Right ventricle myocardium inferior (tissue), 1 donor: ENCODE measurements at regions not wholly inside any gene's neighbourhood (a gene's known extent, or its start where the extent isn't known, plus 50 kb on each side); places are given as distances from the start of the nearest gene placed in this dataset.

Experiments
- ATAC-seq: fragments of 200-7000 bp; cut with Tn5 transposase; one replicate; pipeline ENCODE4 v1.9.1; 2020; ENCODE audit warnings: mild to moderate bottlenecking, moderate library complexity
- DNase-seq: peaks from one replicate; pipeline ENCODE4 v3.0.0; 2021; ENCODE audit errors: missing footprints
- intact Hi-C: fragments of 100-400 bp; cut with DNase I; formaldehyde crosslinking; loops from one replicate; pipeline ENCODE4 v1.11.0; 2022
- donor health status: DM: no; HTN: yes; CAD: no; lungs with severe emphysema.

DNA sequence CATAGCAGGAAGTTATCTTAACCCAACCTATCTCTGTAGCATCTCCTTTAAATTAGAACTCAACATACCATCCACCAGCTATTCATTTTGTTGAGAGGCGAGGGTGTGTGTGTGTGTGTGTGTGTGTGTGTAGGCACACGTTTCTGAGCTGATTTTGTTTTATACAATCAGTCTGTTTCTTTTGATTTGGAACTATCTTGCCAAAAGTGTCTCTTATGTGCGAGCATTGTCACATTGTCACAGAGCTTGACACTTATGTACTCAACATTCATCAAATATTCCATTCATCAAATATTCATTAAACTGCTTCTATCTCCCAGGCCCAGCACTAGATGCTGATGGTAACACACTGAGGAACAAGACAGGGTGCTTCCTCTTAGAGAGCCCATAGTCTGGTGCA lies 180.4 kb downstream of the HAPSTR1 start:
- intact Hi-C loops: no loop called here
- no peak for DNase-seq

DNA sequence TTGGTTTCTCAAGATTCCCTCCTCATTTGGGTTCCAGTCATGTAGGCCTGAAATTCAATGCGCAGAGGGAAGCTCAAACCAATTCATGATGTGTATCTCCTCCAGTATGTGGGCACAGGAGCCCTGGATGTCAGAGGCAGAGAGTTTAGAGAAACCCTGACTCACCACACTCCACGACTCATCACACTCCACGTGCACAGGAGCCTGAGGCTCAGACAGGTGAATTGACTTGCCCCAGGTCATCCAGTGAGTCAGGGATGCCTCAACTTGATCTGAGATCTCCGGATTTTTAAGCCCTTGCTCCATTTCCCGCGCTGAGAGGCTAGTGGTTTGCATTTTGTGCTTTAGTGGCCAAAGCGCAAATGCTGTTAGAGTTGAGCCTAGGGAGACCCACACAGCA lies 183.9 kb downstream of the HAPSTR1 start:
- ATAC-seq: no peak
- intact Hi-C loops: no loop called here
- DNase-seq: no peak

More for the DNA sequence above, 180.4 kb downstream of the HAPSTR1 start:
- ATAC-seq: no peak

DNA sequence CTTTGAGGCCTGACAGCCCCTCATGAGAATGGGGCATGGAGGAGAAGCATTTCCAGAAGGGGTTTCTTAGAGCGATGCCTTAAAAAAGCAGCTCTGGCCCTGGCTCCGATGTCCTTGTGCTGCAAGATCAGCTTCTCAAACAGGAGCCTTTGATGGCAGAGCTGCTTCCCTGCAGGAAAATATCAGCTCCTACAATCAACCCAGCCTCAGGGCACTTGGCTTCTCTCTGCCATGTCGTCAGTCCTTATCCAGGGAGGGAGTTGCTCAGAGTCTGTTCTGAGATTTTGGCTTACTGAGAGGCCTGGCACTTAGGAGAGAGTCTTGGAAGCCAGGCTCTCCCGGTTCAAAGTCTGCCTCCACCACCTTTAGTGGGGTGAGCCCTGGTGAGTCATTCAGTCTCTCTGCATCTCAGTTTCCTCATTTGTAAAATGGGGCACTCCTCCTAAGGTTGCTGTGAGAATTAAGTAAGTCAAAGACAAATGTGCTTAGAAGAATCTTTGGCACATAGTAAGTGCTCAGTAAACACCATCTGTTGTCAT lies 184.4 kb downstream of the HAPSTR1 start:
- ATAC-seq (no peak), DNase-seq (no peak)
- intact Hi-C loops: no loop called here

DNA sequence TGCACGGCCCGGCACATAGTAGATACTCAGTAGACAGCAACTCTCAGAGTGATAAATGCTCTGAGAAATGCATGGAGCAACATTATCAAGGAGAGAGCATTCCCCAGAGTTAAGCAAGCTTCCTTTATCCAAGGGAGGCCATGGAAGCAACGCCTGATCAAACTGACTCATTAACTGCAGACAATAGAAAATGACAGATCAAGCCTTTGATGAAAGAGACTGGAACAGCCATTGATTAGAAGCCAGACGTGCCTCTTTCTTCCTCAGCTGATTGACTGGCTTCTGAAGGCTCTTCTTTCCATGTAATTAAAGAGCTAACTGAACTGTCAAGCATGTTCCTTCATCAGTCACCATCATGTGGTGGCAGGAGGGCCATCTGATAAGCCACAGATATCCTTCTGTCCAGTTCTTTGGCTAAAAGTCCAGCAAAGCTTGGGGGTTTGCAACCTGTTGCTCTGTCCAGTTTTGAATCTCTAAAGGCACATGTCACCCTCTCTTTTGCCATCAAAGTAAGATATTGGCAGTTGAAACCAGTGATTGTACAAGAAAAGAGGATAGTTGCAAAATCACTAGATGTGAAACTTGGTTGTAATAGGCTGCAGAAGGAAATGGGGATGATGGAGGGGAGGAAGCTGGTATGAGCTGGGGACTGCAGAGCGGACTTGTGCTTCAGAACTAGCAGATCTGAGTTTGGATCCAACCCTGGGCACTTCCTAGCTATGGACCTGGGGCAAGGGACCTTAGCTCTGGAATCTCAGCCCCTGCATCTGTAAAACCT lies 188.0 kb downstream of the HAPSTR1 start:
- intact Hi-C loops: no loop called here
- DNase-seq (no peak), ATAC-seq (no peak)

DNA sequence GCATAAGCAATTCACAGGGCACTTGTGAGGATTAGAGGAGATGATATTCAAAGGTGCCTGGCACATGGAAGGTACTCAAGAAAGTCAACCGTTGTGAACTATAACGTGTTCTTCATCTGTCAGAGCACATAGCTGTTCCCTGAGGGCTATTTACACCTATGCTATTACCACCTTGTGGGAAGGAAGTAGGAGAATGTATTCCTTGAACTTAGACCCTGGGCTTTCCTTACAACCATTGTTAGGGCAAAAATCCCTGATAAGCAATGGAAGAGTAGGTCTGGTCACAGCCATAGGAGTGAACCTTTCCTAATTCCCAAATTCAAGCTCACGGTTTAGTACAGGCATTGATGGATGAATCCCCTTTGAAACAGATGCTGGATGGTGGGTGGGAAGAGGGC lies 188.6 kb downstream of the HAPSTR1 start:
- ATAC-seq (no peak), DNase-seq (no peak)
- intact Hi-C loops: no loop called here

DNA sequence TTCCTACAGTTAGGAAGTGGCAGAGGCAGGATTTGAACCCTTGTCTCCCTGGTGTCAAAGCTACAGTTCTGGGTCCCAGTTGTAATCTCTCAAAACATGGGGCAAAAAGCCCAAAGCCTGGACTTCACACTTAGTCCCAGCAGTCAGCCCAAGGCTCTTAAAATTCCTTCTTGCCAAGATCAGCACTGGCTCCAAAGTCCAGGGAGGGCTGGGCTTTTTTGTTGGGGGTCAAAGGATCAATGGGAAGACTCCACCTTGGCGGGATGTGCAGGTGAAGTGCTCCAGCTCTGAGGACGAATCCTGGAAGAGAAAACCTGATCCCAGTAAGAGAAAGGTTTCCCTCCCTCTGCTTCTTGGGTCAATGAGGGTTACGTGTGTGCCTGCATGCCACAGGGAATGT lies 195.5 kb downstream of the HAPSTR1 start:
- intact Hi-C loops: no loop called here
- ATAC-seq: no peak

DNA sequence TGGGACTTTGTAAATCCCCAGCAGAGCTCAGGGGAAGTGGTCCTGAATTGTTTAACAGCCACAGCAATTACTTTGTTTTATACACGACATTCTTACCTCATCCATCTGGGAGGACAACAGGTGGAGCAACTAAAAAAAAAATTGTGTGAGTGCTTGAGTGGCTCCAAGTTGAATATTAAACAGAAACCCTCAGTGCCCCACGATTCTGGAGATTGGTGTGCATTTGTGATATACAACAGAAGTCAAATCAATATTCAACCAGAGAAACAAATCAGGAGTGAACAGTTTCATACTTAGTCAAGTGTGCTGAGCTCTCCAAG lies 204.8 kb downstream of the HAPSTR1 start:
- ATAC-seq: no peak
- DNase-seq: no peak
- intact Hi-C loops: no loop called here

More for the DNA sequence above, 195.5 kb downstream of the HAPSTR1 start:
- DNase-seq: no peak

DNA sequence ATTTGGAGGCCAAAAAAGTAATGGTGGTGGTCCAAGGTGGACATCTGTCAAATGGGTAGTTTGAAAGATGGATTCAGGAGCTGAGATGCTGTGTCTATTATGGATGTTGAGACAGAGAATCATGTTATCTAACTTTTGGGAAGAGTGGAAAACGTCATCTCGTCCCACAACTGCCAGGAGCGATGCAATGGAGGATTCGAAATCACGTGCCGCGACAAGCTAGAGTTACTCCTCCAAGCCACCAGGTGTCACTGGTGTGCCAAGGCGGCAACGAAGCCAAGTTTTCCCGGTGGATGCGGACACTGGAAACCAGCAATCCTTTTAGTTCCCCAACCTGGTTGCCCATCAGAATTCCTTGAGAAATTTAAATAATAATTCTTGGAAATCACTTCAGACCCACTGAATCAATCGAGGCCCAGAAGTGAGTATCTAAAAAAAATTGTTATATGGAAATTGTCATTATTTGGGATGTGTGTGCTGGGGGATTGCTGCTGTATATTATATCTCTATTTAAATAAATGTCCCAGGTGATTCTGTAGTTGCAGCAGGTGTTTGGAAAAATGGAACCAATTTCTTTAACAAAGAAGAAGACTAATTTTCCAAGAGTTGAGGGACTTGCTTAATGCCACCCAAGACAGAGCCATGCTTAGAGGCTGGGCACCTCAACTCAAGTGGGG lies 206.1 kb downstream of the HAPSTR1 start:
- intact Hi-C loops: no loop called here
- DNase-seq (no peak), ATAC-seq (no peak)

DNA sequence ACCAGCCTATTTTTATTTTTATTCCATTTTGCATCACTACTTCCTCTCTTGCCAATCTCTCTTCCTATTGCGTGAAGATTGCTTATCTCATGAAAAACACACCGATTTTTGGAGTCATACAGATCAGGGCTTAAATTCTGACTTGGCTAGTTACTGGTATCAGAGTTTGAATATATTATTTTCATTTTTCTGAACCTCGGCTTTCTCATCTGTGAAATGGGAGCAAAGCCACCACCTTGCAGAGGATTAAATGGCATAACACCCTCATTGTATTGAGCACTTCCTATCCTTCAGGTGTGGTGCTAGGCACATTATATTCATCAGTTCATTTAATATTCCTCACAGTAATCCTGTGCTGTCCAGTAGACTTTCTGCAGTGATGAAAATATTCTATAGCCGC lies 208.8 kb downstream of the HAPSTR1 start:
- no peak for ATAC-seq
- DNase-seq: no peak
- intact Hi-C loops: loop anchor here (10.0 kb wide), 1 partner anchor 145 kb away; no protein-coding TSS in a partner anchor

DNA sequence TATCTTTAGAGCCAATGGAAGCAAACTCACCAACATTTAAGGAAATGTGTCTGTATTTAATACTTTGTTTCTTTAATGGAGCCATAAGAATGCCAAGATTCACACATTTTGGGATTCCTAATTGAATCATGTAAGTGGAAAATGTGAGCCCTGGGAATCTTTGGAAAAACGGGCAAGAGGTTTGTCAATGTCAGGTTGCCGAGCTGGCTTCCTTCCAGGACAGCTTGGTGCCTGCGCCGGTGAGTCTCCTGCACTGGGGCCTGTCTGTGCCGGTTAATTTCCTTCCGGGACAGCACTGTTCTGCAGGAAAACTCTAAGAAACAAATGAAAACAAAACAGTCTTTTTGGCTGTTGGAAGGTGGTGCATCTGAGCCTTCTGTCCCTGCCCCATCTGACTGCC lies 210.6 kb downstream of the HAPSTR1 start:
- no peak for ATAC-seq
- DNase-seq: no peak
- intact Hi-C loops: loop anchor here (10.0 kb wide), 1 partner anchor 143 kb away; no protein-coding TSS in a partner anchor

DNA sequence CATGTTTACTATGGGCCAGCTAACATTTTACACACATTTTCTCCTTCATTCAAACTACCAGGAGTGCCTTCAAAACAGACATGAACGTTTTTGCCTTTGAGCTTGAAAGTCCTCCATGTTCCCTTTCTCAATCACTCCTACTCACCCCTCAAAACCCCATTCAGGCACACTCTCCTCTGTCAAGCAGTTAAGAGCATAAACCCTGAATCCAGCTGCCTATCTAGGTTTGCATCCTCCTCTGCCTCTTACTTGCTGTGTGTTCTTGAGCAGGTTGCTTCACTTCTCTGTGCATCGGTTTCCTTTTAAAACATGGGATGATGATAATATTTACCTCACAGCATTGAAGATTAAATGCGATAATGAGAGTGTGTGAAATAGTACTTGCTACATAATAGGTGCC lies 215.3 kb downstream of the HAPSTR1 start:
- ATAC-seq (no peak), DNase-seq (no peak)
- intact Hi-C loops: loop anchor here (10.0 kb wide), 1 partner anchor 138 kb away; no protein-coding TSS in a partner anchor

DNA sequence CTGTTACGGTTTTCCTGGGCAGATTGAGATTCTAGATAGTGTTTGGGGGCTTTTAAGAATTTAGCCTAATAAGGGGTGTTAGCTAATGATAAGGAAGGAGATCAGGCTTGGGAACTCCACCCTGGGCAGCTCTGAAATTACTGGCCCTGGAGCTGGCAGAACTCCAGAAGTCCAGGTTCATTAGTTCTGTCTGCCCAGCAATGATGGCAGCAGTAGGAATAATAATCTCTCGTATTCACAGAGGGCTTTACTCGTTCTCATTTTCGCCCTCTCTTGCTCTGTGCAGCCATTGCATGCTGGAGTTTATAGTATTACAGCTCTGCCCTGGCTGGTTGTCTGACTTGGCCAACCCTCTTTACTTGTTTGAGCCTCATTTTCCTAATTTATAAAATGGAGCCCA lies 216.0 kb downstream of the HAPSTR1 start:
- ATAC-seq: no peak
- intact Hi-C loops: loop anchor here (10.0 kb wide), 1 partner anchor 137 kb away; no protein-coding TSS in a partner anchor
- DNase-seq: no peak

DNA sequence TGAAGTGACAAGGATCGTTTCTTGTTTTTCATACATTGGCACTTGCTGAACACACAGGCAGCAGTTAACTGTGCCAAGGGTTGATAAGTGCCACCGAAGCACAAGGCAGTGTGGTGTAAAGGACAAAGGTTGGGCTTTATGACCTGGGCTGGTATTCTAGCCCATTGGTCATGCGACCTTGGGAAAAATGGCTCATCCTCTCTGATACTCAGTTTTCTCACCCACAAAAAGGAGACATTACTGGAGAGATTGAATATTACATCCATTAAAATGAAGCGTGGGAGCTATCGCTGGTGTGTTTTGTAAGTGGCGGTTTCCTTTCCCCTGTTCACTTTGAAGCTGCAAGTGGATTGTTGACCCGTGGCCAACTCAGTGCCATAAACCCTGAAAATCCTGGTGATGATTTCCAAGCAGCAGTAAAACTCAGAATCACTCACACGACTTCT lies 216.9 kb downstream of the HAPSTR1 start:
- DNase-seq (no peak), ATAC-seq (peak; percentile 66)
- intact Hi-C loops: loop anchor here (10.0 kb wide), 1 partner anchor 136 kb away; no protein-coding TSS in a partner anchor

DNA sequence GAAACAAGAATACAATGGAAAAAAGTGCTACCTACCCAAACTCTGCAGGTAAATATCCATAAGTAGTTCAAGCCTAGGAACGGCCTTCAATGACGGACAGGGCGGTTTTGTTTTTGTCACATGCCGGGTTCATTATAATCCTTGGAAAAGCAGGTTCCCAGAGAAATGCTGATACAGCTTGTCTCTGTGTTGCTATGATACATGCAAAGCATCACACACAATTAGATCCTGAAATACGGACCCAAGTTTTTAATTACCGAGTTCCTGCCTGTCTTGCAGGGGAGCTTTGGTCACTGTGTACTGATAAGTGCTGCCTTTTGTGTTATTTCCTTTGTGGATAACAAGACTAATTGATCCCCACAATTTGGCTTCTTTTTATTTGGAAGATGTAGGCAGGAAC lies 217.4 kb downstream of the HAPSTR1 start:
- intact Hi-C loops: loop anchor here (10.0 kb wide), 1 partner anchor 136 kb away; no protein-coding TSS in a partner anchor
- ATAC-seq (no peak), DNase-seq (no peak)

DNA sequence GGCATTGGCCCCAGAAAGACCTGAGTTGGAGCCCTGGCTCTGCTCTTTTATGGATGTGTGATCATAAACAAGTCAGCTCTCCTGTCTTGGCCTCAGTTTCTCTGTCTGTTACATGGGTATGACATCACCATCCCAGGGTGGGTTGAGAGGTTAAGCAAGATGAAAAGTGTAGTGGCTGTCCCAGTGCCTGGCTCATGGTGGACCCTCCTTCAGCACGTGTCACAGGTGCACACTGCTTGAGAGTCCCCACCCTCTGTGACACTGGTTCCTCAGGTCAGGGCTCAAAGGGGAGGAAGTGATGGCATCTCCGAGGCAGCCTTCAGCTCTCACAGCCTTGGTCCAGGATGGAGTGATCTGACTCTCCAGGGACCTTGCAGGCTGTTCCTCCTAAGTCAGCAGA lies 218.4 kb downstream of the HAPSTR1 start:
- no peak for DNase-seq
- intact Hi-C loops: loop anchor here (10.0 kb wide), 1 partner anchor 135 kb away; no protein-coding TSS in a partner anchor
- ATAC-seq: no peak

DNA sequence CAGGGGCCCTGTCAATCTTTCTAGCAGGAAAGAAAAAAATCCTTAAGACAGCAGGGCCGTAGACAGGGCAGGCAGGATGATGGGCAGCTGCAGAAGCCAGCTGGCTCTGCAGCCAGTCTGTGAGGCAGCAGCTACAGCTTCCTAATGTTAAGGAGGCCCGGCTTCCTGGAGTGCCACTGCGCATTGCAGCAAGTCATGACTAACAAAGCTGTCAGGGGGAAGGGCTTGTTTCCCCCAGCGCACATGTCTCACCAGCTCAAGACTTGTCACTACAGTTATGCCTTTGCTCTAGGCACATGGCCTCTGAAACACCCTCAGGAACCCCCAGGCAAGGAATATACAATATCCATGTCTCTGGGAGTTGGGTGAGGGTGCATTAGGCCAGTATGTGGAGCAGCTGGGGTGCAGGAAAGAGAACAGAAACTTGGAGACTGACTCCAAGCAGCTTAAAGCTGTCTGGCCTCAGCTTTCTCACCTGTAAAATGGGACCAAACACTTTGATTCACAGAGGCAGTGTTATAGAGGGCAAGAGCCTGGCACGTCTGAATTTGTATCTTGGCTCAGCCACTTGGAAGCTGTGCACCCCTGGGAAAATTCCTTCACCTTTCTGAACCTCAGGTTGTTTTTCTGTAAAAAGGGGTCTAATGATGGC lies 220.0 kb downstream of the HAPSTR1 start:
- intact Hi-C loops: no loop called here
- DNase-seq (no peak), ATAC-seq (no peak)

DNA sequence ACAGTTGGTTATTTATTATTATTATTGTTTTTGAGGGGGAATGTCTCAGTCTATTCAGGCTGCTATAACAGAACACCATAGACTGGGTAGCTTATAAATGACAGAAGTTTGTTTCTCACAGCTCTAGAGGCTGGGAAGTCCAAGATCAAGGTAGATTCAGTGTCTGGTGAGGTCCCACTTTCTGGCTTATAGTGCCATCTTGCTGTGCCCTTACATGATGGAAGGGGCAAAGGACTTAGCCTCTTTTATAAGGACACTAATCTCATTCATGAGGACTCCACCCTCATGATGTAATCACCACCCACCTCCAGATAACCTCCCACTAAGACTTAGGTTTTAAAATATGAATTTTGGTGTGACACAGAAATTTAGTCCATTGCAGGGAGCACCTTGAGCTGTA lies 224.6 kb downstream of the HAPSTR1 start:
- DNase-seq: no peak
- no peak for ATAC-seq
- intact Hi-C loops: no loop called here

DNA sequence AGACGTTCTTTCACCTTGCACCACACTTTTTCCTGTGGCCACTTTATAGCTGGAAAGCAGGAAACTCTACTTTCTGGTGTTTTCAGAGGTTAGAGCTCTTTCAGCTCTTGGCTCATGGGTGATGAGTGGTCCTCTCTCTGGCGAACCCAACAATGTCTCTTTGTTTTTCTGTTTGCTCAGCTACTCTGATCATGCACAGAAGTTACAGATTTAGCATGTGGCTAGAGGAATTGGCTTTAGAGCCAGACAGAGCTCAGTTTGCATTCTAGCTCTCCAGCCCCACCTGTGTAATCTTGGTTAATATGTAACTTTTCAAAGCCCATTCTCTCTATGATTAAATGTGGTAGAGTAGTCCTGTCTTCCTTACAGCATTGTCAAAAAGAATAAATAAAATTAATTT lies 225.2 kb downstream of the HAPSTR1 start:
- no peak for DNase-seq
- intact Hi-C loops: no loop called here
- no peak for ATAC-seq

DNA sequence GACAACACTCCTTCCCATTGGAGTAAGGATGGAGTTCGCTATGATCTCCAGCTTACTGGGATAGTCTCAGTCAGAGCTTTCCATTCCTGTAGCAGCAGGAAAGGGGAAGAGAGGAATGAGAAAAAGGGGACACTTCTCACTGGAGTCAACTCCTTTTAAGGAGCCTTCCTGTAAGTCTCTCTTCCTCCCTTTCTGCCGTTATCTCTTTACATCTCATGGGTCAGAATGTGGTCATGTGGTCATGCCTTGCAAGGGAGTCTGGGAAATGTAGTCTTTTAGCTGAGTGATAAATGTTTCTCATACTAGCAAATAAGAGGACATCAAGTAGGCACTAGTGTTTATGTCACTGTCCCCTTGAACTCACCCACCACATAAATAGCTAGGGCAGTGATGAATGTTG lies 227.3 kb downstream of the HAPSTR1 start:
- no peak for ATAC-seq

More for the DNA sequence above, 227.3 kb downstream of the HAPSTR1 start:
- intact Hi-C loops: no loop called here
- no peak for DNase-seq
